A673 (cell line): ENCODE measurements at regions not wholly inside any gene's neighbourhood (a gene's known extent, or its start where the extent isn't known, plus 50 kb on each side); places are given as distances from the start of the nearest gene placed in this dataset.
"Not testable (repeated sequence)": the region's sequence is repeated elsewhere in the genome, so short reads cannot be mapped to it uniquely, and the experiment has no call there.

Source experiments
- BruUV-seq: library from RNA; stranded (reverse); fragments of 400-500 nt; replicated peaks from 2 replicates; lab custom pipeline; 2021; lab: Mats Ljungman, UMichigan
- CTCF ChIA-PET: fragments of 300-600 bp; sonication (Branson Sonifier 250); formaldehyde crosslinking; loops from one replicate; lab custom pipeline; 2022; ENCODE audit warnings: antibody characterized with exemption; lab: Charles Lee
- POLR2A ChIA-PET: fragments of 300-600 bp; sonication (Branson Sonifier 250); formaldehyde crosslinking; loops from one replicate; lab custom pipeline; 2022; ENCODE audit warnings: antibody characterized with exemption; ENCODE audit not compliant: low non-redundant PET; lab: Charles Lee
- DNase-seq: peaks from one replicate; pipeline ENCODE4 v3.0.0-alpha.2; 2015; ENCODE audit warnings: low spot score
- H3K27ac ChIP-seq: fragments of 200-600 bp; sonication (generic); 2 replicates; pipeline ENCODE4 v1.5.1; 2016; ENCODE audit warnings: mixed run types, low read depth, mild to moderate bottlenecking, mixed read lengths, antibody characterized with exemption, low read length; ENCODE audit not compliant: poor library complexity, severe bottlenecking
- H3K27me3 ChIP-seq: fragments of 200-600 bp; sonication (generic); replicated peaks from 2 replicates; pipeline ENCODE4 v1.6.1; 2017; ENCODE audit warnings: mixed run types, low read depth, mild to moderate bottlenecking, mixed read lengths, antibody characterized with exemption, low read length; ENCODE audit not compliant: insufficient read depth, poor library complexity
- H3K36me3 ChIP-seq: fragments of 200-600 bp; sonication (generic); 2 replicates; pipeline ENCODE4 v1.6.1; 2016; ENCODE audit warnings: mixed run types, mild to moderate bottlenecking, mixed read lengths, antibody characterized with exemption, low read length; ENCODE audit not compliant: insufficient read depth, poor library complexity, severe bottlenecking
- H3K4me1 ChIP-seq: fragments of 200-600 bp; sonication (generic); 2 replicates; pipeline ENCODE4 v1.6.1; 2017; ENCODE audit warnings: mixed run types, mild to moderate bottlenecking, mixed read lengths, antibody characterized with exemption, low read length; ENCODE audit not compliant: insufficient read depth, poor library complexity, severe bottlenecking
- H3K4me3 ChIP-seq: fragments of 200-600 bp; sonication (generic); 2 replicates; pipeline ENCODE4 v1.5.1; 2016; ENCODE audit warnings: low read depth, mixed run types, mild to moderate bottlenecking, mixed read lengths, low read length; ENCODE audit not compliant: poor library complexity, severe bottlenecking
- H3K9me3 ChIP-seq: fragments of 200-600 bp; sonication (generic); 2 replicates; pipeline ENCODE4 v1.6.1; 2016; ENCODE audit warnings: mixed run types, low read depth, mild to moderate bottlenecking, mixed read lengths, antibody characterized with exemption, low read length; ENCODE audit not compliant: poor library complexity, severe bottlenecking
- CTCF ChIP-seq: fragments of 300-800, 200-600 bp; sonication (generic); conservative IDR thresholded peaks from 2 replicates; pipeline ENCODE4 v1.5.1; 2017; ENCODE audit warnings: low read depth, mild to moderate bottlenecking, antibody characterized with exemption, low read length, moderate library complexity, mixed read lengths
- EZH2 ChIP-seq: fragments of 200-600 bp; sonication (generic); IDR thresholded peaks from 2 replicates; pipeline ENCODE4 v1.6.1; 2017; ENCODE audit warnings: borderline replicate concordance, low read depth, mild to moderate bottlenecking, mixed read lengths, antibody characterized with exemption, low read length; ENCODE audit not compliant: poor library complexity, severe bottlenecking
- intact Hi-C: fragments of 100-400 bp; cut with micrococcal nuclease; formaldehyde crosslinking; loops from one replicate; pipeline ENCODE4 v1.10.0; 2022; ENCODE audit not compliant: unreplicated experiment

GRCh38 chr1:5678759-5679158, 313.5 kb downstream of the NPHP4 start:
- intact Hi-C loops = no loop called here
- Histone ChIP-seq H3K4me3 (no peak overlapping the region), H3K36me3 (no peaks in the 10 kb centered on the region), H3K27me3 (peaks cover 4% of the 10 kb centered on the region), H3K27ac (no peak overlapping the region), H3K4me1 (no peaks in the 10 kb centered on the region), H3K9me3 (no peaks in the 10 kb centered on the region)
- no peak for TF ChIP-seq EZH2
- no peak for TF ChIP-seq CTCF
- ChIA-PET POLR2A (no interaction called here), CTCF (no interaction called here)
- DNase-seq = no peak
- BruUV-seq = no TSS peak

DNA sequence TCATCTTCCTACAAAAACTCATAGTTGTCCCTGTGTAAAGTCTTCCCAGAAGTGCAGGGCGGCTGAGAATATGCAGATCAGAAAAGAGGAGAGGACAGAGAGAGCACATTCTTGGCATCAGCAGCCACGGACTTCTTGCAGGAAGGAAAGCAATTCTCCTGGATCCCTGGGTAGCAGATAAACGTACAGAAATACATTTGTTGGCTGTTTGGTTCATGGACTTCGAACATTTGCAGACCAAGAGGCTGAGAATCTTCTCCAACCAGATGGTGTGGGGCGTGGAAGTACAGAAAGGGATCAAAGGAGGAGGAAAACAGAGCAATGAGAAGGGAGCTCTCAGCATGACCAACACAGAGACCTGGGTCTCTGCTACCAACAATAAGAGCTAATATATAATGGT, 319.9 kb downstream of the NPHP4 start:
- DNase-seq, intact Hi-C loops, H3K9me3 ChIP-seq, POLR2A ChIA-PET, H3K4me3 ChIP-seq, H3K27ac ChIP-seq, BruUV-seq, CTCF ChIA-PET, H3K4me1 ChIP-seq, H3K36me3 ChIP-seq: not testable (repeated sequence)
- H3K27me3 ChIP-seq = peaks cover 11% of the 10 kb centered on the region

GRCh38 chr1:5670590-5671350, 321.5 kb downstream of the NPHP4 start:
- H3K9me3 ChIP-seq = no peaks in the 10 kb centered on the region
- DNase-seq = no peak
- H3K27ac ChIP-seq = no peak overlapping the region
- intact Hi-C loops = no loop called here
- BruUV-seq = no TSS peak
- H3K4me1 ChIP-seq = no peaks in the 10 kb centered on the region
- H3K4me3 ChIP-seq = no peak overlapping the region
- ChIA-PET CTCF (no interaction called here), POLR2A (no interaction called here)
- no peaks in the 10 kb centered on the region for H3K36me3 ChIP-seq
- peaks cover 11% of the 10 kb centered on the region for H3K27me3 ChIP-seq
- TF ChIP-seq CTCF (no peak), EZH2 (no peak)
